Frontal cortex (tissue), 3 donors: ENCODE measurements at regions not wholly inside any gene's neighbourhood (a gene's known extent, or its start where the extent isn't known, plus 50 kb on each side); places are given as distances from the start of the nearest gene placed in this dataset.
"Not testable (repeated sequence)": the region's sequence is repeated elsewhere in the genome, so short reads cannot be mapped to it uniquely, and the experiment has no call there.

ENCODE experiments used
- DNase-seq, 2 donors: peaks; one replicate each; pipeline ENCODE4 v3.0.0; 2012; ENCODE audit warnings: low spot score in 2 of 2
- FAIRE-seq: peaks from 2 replicates; lab custom pipeline; 2012; peaks lifted over from hg19 to GRCh38; lab: Jason Lieb, UNC
- donor health status: control.
- donor health status: control.
- donor health status: control.

DNA sequence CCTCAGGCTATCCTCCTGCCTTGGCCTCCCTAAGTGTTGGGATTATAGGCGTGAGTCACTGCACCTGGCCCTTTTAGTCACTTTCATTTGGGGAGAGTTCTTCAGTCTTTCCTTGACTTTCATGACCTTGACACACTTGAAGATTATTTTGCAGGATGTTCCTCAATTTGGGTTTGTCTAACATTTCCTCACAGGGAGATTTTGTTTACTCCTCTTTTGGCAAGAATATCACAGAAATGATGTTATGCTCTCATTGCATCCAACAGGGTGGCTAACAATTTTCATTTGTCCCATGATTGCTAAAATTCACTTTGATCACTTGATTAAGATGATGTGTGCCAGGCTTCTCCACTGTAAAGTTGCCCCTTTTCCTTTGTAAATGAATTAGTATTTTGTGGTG, 164.0 kb downstream of the ADSS2 start:
- no peak for FAIRE-seq

DNA sequence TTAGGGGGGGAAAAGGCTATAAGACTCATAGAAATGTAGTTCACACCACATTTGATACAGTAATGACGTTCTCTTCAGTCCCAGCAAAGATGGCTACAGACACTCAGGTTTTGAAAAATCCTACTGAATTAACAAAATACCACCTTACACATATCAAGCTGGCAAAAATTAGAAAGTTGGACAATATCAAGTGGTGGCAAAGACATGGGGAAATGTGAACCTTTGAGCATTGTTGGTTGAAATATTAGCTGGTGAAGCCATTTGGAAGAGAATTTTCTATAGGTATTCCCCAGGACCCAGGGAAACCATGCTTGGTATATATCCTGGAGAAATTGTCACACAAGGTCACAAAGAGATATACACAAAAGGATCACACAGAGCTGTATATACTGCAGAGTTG, 163.0 kb downstream of the ADSS2 start:
- no peak for DNase-seq
- FAIRE-seq: no peak

More for the DNA sequence above, 164.0 kb downstream of the ADSS2 start:
- DNase-seq: no peak

- DNase-seq: no peak
- FAIRE-seq: no peak
These were observed 161.5 kb downstream of the ADSS2 start for GRCh38 chr1:244289991-244290785.

DNA sequence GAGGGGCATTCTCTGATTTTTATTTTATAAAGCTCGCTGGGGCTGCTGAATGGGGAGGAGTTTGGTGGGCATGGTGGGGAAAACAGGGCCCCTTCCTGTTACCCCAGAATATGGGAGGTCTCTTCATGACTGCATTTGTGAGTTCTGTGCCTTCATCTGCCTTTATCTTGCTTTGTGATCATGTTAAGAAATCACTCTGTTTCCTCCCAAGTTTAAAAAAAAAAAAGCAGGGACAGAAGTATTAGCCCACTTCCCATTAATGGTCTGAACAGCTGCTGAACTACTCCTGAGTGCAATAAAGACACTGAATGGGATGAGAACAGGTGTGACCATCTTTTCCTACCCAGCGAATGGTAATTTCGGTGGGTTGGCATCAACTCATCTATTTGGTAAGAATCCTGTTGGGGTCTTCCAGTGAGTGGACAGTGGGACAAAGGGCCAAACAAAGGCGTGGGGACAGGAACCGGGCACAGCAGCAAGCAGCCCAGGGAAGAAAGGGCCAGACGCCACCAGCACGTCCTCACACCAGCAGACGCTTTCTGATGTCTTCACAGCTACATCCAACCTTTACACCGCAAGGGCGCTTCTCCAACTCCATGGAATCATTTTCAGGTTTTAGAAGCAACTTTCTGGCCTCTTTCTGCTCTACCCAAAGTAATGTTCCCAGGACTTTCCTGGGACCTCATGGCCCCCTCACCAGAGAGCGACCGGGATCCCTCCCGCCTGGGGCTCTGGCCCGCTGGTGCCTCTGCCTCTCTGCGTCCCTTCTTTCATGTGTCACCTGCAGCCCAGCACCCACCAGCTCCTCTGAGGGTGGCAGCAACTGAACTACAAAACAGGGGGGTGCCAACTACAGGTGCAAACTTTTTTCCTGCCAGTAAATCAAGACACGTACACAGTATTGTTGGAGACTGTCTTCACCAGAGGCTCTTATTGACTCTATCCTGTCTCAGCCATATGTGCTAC, 160.2 kb downstream of the ADSS2 start:
- DNase-seq (no peak), FAIRE-seq (no peak)

DNA sequence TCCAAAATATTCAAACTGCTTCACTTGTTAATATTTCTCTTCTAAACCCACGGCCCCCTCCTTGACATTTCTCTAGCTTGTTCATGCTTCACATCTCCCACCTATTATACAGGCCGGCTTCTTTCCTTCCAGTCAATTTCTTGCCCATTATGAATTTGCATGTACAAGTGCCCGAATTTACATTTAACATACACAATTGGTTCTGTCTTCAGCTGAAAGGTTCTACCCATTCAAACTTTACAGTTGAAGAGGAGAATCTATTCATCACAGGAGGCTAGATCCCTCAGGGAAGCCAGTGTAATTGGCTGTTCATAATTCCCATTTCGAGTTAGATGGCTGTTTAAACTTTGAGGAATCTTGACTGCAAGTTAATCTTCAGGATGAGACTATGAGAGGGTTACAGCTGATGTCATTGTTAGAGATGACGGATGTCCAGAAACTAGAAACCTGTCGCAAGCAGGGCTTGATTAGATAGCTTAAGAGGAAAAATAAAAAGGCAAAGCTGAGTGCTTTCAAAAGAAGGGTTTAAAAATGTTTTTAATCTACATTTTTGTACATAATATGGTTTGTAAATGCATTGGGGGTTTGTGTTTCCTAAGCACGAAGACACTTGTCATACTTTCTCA, 157.0 kb downstream of the ADSS2 start:
- DNase-seq (no peak), FAIRE-seq (no peak)

DNA sequence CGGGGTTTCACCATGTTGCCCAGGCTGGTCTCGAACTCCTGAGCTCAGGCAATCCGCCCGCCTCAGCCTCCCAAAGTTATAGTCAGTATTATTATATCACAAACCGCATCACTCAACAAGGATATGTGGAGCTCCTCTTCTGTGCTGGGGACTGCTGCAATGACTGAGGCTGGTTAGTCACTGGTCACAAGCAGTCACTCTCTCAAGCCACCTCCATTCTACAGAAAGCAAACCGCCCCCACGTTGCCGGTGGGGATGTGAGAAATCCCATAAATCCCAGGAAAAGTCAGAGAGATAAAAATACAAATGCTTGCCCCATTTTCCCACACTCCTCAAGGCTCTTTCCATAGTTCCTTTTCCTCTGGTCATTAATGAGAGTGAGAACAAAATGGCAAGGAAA, 155.7 kb downstream of the ADSS2 start:
- FAIRE-seq (no peak), DNase-seq (no peak)

DNA sequence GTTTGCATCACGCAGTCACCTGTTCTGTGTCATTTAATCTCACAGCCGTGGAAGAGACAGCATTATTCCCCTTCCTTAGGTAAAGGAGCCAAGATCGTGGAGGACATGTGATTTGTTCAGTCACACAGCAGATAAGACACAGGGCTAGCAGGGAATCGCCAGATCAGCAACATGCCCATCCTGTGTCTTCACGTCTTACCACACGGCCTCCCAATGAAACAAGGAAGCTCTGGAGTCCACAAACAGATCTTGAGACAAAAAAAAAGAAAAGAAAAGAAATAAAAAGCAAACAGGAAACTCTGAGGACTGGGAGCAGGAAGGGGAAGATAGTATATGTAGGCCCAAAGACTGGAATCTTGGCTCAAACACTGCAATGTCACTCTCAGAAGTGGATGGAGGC, 155.3 kb downstream of the ADSS2 start:
- no peak for FAIRE-seq

DNA sequence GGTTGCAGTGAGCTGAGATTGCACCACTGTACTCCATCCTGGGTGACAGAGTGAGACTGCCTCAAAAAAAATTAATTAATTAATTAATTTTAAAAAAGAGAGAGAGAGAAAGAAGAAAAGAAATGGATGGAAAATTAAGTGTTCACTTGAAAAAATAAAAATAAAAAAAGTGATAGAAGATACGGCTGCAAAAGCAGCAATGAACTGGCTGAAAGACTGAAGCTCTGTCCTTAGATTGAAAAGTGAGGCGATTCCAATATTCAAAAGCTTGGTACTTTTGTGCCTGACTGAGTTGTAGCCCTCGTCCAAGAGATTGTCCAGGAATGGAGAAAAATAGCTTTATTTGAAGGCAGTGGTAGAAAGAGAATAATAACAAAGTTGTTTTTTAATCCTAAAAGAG, 154.6 kb downstream of the ADSS2 start:
- no peak for FAIRE-seq
- DNase-seq: no peak

More for the DNA sequence above, 155.3 kb downstream of the ADSS2 start:
- DNase-seq: no peak

GRCh38 chr1:244297616-244298015, 154.1 kb downstream of the ADSS2 start:
- DNase-seq: no peak
- FAIRE-seq: no peak

DNA sequence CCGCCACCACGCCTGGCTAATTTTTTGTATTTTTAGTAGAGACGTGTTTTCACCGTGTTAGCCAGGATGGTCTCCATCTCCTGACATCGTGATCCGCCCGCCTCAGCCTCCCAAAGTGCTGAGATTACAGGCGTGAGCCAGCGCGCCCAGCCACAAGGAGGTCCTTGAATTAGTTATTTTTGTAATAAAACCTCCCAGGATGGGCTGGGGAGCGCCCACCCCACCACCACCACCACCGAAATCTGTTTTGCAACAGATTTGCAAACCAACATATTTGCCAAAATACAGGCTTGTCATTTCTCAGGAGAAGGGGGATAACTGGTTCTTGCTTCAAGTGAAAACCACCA, 151.7 kb downstream of the ADSS2 start:
- not testable (repeated sequence) for DNase-seq, FAIRE-seq

DNA sequence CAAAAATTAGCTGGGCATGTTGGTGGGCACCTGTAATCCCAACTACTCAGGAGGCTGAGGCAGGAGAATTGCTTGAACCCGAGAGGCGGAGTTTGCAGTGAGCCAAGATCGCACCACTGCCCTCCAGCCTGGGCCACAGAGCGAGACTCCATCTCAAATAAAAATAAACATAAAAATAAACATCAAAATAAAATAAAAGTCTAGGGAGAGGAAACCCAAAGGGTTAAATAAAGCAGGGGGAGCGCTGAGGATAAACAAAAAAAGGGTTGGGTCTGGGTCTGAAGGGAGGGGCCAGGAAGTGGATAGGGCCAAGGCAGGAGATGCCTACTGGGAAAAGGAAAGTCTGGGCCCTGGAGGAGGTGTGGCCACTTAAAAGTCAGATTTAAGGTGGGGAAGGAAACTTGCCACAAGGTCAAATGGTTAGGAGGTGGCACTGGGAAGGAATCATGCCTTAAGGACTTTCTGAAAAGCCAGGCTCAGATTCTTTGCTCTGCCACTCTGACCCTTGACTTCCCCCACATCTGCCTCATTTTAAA, 150.0 kb downstream of the ADSS2 start:
- FAIRE-seq: no peak
- no peak for DNase-seq

- FAIRE-seq (no peak), DNase-seq (no peak)
These were observed 148.7 kb downstream of the ADSS2 start for GRCh38 chr1:244302876-244303609.

DNA sequence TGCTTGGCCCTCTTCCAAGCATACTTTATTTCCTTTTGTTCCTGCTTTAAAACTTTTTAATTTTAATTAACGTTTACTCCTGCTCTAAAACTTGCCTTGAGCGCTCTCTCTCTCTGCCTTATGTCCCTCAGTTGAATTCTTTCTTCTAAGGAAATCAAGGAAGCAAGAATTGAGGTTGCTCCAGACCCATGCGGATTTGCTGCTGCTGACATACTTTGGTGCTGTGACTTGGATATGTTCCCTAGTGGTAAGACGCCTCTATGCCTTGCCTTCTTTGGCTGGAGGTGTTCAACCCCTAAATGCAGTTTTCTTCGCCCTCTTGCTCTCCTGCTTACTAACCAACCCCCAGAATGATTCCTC, 148.1 kb downstream of the ADSS2 start:
- no peak for FAIRE-seq
- DNase-seq: no peak

DNA sequence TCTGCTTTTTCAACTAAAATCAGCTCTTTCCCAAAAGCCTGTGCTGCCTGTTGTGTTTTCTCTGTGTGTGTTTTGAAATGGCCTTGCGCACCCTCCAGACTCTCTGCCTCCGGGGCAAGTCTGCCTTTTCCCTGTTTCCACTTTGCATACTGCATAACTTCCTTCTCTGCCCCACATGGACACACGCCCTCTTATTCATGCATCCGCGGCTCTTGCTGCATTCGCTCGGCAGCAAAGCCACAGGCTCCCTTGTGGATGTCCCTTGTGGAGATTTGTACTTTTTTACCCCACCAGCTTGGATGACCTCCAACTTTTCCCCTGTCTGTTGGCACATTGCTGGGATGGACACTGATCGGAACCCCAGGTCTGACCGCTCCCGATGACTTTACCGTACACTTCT, 147.6 kb downstream of the ADSS2 start:
- DNase-seq (no peak), FAIRE-seq (no peak)

GRCh38 chr1:244304656-244305055, 147.1 kb downstream of the ADSS2 start:
- DNase-seq (no peak), FAIRE-seq (no peak)

DNA sequence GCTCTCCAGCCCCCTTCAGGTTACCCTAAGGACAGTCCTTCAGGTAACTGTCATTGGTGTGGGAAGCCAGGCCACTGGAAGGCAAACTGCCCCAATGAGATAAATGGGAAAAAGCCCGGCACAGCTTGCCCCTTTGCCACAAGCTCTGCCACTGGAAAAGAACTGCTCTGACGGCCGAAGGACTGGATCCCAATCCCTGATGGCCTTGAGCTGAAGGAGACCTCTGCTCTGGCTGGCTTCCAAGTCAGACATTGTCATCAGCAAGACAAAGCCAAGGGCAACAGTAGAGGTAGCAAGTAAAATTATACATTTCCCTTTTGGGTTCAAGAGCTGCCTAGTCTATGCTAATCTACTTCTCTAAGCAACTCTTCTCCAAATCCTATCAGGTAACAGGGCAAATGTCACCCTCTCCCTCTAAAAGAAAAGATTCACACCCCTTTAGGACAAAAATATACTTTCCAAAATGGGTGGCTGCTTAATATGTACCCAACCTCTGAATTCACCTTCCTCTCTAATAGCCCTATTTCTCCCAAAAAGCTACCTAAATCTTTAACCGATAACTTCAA, 145.8 kb downstream of the ADSS2 start:
- no peak for FAIRE-seq
- no peak for DNase-seq

- FAIRE-seq (no peak), DNase-seq (no peak)
These were observed 145.2 kb downstream of the ADSS2 start for GRCh38 chr1:244306544-244306943.

DNA sequence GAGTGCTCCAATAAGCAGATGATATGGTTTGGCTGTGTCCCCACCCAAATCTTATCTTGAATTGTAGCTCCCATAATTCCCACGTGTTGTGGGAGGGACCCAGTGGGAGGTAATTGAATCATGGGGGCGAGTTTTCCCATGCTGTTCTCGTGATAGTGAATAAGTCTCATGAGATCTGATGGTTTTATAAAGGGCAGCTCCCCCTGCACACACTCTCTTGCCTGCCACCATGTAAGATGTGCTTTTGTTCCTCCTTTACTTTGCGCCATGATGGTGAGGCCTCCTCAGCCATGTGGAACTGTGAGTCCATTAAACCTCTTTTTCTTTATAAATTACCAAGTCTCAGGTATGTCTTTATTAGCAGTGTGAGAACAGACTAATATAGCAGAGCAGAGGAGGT, 142.5 kb downstream of the ADSS2 start:
- DNase-seq, FAIRE-seq: not testable (repeated sequence)

DNA sequence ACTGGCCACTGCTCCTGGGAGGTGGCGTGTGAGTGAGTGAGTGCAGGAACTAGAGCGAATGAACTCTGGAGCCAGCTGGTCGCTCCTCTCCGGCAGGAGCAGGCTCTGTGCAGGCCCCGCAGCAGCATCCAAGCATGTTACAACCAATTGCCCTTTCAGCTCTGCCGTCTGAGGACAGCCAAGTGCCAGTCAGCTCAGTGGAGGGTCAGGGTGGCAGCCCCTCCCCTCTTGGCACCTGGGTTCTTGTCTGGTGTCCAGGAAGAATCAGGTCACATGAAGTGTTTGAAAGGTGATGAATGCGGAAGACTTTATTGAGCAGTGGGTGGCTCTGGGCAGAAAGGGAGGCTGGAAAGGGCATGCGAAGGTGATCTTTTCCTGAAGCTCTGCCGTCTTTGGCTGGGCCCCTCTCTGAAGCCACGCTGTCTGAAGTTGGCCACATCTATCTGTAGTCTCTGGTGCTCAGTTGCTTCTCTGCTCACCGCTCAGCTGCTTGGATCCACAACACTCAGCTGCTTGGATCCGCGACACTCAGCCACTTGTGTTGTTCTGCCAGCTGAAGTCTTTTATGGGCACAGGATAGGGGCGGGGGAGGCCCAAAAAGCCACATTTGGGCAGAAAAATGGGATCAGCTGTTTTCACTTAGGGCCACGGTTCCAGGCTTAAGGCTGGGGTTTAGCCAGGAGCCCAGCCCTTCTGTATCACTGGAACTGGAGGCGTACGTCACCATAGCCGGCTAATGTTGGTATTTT, 139.8 kb downstream of the ADSS2 start:
- DNase-seq (no peak), FAIRE-seq (no peak)
